ENCODE measurements at regions not wholly inside any gene's neighbourhood (a gene's known extent, or its start where the extent isn't known, plus 50 kb on each side); places are given as distances from the start of the nearest gene placed in this dataset.

GRCh38 chr3:124552224-124552623, 178.0 kb upstream of the UMPS start:
- no peak for DNase-seq (ENCODE audit: low read depth in 2 of 2)
- no peak for TF ChIP-seq CTCF (IDR thresholded peaks at IDR 0.05; ENCODE audit: low read depth, low read length)
- no peak overlapping the region for H3K4me3 ChIP-seq (replicated peaks in 1 of 2; ENCODE audit: low read depth in 2 of 2, low read length in 2 of 2)

- TF ChIP-seq CTCF (IDR thresholded peaks at IDR 0.05; ENCODE audit: low read depth, low read length) = no peak
- no peak for DNase-seq (ENCODE audit: low read depth in 2 of 2)
- no peak overlapping the region for H3K4me3 ChIP-seq (replicated peaks in 1 of 2; ENCODE audit: low read depth in 2 of 2, low read length in 2 of 2)
Observed at GRCh38 chr3:124553178-124553577, 177.1 kb upstream of the UMPS start.

GRCh38 chr3:124556636-124557035, 173.6 kb upstream of the UMPS start:
- no peak for DNase-seq (ENCODE audit: low read depth in 2 of 2)
- no peak for TF ChIP-seq CTCF (IDR thresholded peaks at IDR 0.05; ENCODE audit: low read depth, low read length)
- H3K4me3 ChIP-seq (replicated peaks in 1 of 2; ENCODE audit: low read depth in 2 of 2, low read length in 2 of 2) = no peak overlapping the region

GRCh38 chr3:124557433-124558232, 172.6 kb upstream of the UMPS start:
- no peak for TF ChIP-seq CTCF (IDR thresholded peaks at IDR 0.05; ENCODE audit: low read depth, low read length)
- peak; percentile 27 to 60 for DNase-seq (ENCODE audit: low read depth in 2 of 2)
- no peak overlapping the region for H3K4me3 ChIP-seq (replicated peaks in 1 of 2; ENCODE audit: low read depth in 2 of 2, low read length in 2 of 2)

GRCh38 chr3:124558991-124559845, 171.0 kb upstream of the UMPS start:
- peak; percentile 96 to 97 for DNase-seq (ENCODE audit: low read depth in 2 of 2)
- no peak for TF ChIP-seq CTCF (IDR thresholded peaks at IDR 0.05; ENCODE audit: low read depth, low read length)

GRCh38 chr3:124559846-124560574, 170.2 kb upstream of the UMPS start:
- peak; percentile 88 to 90 for DNase-seq (ENCODE audit: low read depth in 2 of 2)
- peak; percentile 91 for TF ChIP-seq CTCF (IDR thresholded peaks at IDR 0.05; ENCODE audit: low read depth, low read length)
- no peak overlapping the region for H3K4me3 ChIP-seq (replicated peaks in 1 of 2; ENCODE audit: low read depth in 2 of 2, low read length in 2 of 2)

More at GRCh38 chr3:124558991-124559845, 171.0 kb upstream of the UMPS start:
- no peak overlapping the region for H3K4me3 ChIP-seq (replicated peaks in 1 of 2; ENCODE audit: low read depth in 2 of 2, low read length in 2 of 2)
